Esophagus (tissue), 2 donors: ENCODE measurements at regions not wholly inside any gene's neighbourhood (a gene's known extent, or its start where the extent isn't known, plus 50 kb on each side); places are given as distances from the start of the nearest gene placed in this dataset.
A peak's percentile ranks its signal among the peaks of the same experiment; 100 is the strongest.

Experiments used
- H3K27ac ChIP-seq, 2 donors: one replicate each; pipeline ENCODE4 v1.5.1; 2013; ENCODE audit warnings: low read depth in 2 of 2, mild to moderate bottlenecking in 2 of 2, inconsistent platforms in 1 of 2, low read length in 1 of 2, moderate library complexity in 1 of 2
- H3K27me3 ChIP-seq, 2 donors: one replicate each; pipeline ENCODE4 v1.6.1; 2013; ENCODE audit warnings: low read length in 2 of 2, control low read depth in 1 of 2, mild to moderate bottlenecking in 1 of 2; ENCODE audit not compliant: insufficient read depth in 2 of 2, control insufficient read depth in 1 of 2
- H3K36me3 ChIP-seq, 2 donors: one replicate each; pipeline ENCODE4 v1.6.1; 2013; ENCODE audit warnings: low read length in 1 of 2; ENCODE audit not compliant: control insufficient read depth in 2 of 2, insufficient read depth in 2 of 2
- H3K4me1 ChIP-seq, 2 donors: one replicate each; pipeline ENCODE4 v1.6.1; 2013; ENCODE audit warnings: low read length in 1 of 2; ENCODE audit not compliant: control insufficient read depth in 2 of 2, insufficient read depth in 2 of 2
- H3K4me3 ChIP-seq, 2 donors: one replicate each; pipeline ENCODE4 v1.5.1; 2013; ENCODE audit warnings: low read length in 2 of 2, mild to moderate bottlenecking in 2 of 2, low read depth in 1 of 2, moderate library complexity in 1 of 2
- H3K9me3 ChIP-seq, 2 donors: one replicate each; pipeline ENCODE4 v1.6.1; 2013; ENCODE audit warnings: mild to moderate bottlenecking in 2 of 2, low read depth in 1 of 2, low read length in 1 of 2, moderate library complexity in 1 of 2; ENCODE audit not compliant: control insufficient read depth in 2 of 2, insufficient read depth in 1 of 2
- WGBS, 2 donors: extraction: QIAGEN DNeasy Blood & Tissue Kit; methylation state at CpG; one replicate each; pipeline ENCODE4 v1.1.7; 2013; 5-methylcytosine and 5-hydroxymethylcytosine counted together
- donor health status: healthy with polysubstance abuse.
- donor health status: Bipolar disorder and iron deficiency.

DNA sequence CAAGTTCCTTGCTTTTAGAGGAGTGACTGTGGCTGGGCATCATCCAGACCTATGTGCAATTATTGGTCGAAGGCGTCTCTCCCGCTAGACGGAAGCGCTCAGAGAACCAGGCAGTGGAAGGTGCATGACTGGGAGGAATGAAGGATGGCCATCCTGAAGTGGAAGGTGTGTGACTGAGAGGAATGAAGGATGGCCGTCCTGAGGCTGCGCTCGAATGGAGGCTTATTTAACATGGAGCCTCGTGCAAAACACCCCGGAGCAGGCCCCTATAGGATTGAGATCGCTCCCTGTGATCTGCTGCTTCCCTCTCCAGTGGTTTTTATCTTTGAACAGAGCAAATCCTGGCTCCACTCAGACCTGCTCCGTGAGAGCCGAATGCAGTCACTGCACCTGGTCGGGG lies 140.2 kb upstream of the ID2 start:
- no peaks in the 10 kb centered on the region for H3K36me3 ChIP-seq
- no peak overlapping the region for H3K4me3 ChIP-seq
- H3K27me3 ChIP-seq, result no peaks in the 10 kb centered on the region
- peaks cover 5 to 21% of the 10 kb centered on the region in 2 donors for H3K4me1 ChIP-seq
- no peak overlapping the region for H3K27ac ChIP-seq
- 94 to 96% methylated on average over 14 of the region's 14 CpGs for WGBS, 2 donors
- H3K9me3 ChIP-seq, result no peaks in the 10 kb centered on the region

GRCh38 chr2:8542381-8543059 lies 139.3 kb upstream of the ID2 start:
- no peaks in the 10 kb centered on the region for H3K27me3 ChIP-seq
- H3K4me1 ChIP-seq, result peaks cover 5 to 19% of the 10 kb centered on the region in 2 donors
- H3K9me3 ChIP-seq, result no peaks in the 10 kb centered on the region
- no peak overlapping the region for H3K4me3 ChIP-seq
- WGBS, 2 donors, result 88 to 89% methylated on average over 5 of the region's 5 CpGs
- no peaks in the 10 kb centered on the region for H3K36me3 ChIP-seq
- H3K27ac ChIP-seq, result peak overlapping the region in 1 of 2 donors; percentile 20

DNA sequence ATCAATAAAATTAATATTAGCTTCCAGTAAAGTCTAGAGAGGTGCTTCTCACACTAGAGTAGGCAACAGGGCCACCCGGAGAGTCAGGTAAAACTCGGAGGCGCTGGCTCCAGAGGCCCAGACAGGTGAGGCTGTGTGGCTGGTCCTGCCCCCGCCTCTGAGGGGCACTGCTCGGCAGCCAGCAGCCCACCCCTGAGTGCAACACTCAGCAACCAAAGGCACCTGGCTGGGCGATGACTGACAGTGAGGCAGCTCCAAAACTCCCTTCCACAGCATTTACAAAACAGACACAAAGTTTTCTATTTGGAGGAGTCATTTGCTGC lies 138.8 kb upstream of the ID2 start:
- Histone ChIP-seq H3K27ac (peak overlapping the region; percentile 20 to 33), H3K27me3 (no peaks in the 10 kb centered on the region), H3K9me3 (no peaks in the 10 kb centered on the region), H3K36me3 (no peaks in the 10 kb centered on the region), H3K4me3 (no peak overlapping the region), H3K4me1 (peaks cover 5 to 16% of the 10 kb centered on the region in 2 donors)
- WGBS, 2 donors, result 83 to 88% methylated on average over 6 of the region's 6 CpGs

GRCh38 chr2:8543383-8544170 lies 138.3 kb upstream of the ID2 start:
- 64 to 65% methylated on average over 29 of the region's 29 CpGs for WGBS, 2 donors
- Histone ChIP-seq H3K27ac (peak overlapping the region; percentile 33 to 70), H3K4me1 (peaks cover 5 to 15% of the 10 kb centered on the region in 2 donors)

DNA sequence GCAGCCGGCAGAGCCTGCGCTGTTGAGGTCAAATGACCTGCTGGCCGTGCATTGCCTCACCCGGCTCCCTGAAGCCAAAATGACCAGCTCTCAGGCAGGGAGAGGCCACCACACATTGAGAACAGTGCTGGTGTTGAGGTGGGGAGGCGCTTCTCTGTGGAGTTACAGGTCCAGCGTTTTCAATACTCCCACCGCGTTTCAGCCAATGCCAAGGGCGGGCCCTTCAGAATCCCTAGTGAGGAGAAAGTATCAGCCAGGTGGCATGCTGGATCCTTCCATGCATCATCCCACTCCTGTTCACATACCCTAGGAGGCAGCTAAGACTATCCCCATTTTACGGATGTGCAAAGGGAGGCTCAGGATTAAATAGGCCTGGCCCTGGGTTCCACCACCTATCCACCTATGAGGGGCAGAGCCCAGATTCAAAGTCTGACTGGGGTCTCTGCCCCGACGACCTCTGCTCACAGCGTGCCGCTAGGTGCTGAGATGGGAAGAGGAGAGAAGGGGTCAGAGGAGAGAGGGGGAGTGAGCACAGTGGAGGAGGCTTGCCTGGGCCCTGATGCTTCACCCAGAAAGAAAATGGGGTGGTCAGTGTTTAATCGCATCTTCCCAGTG lies 137.6 kb upstream of the ID2 start:
- Histone ChIP-seq H3K9me3 (no peaks in the 10 kb centered on the region), H3K4me1 (peaks cover 5 to 8% of the 10 kb centered on the region in 2 donors), H3K36me3 (no peaks in the 10 kb centered on the region), H3K27ac (peak overlapping the region; percentile 33 to 70), H3K4me3 (no peak overlapping the region), H3K27me3 (no peaks in the 10 kb centered on the region)
- WGBS, 2 donors, result 83 to 84% methylated on average over 15 of the region's 15 CpGs

More at GRCh38 chr2:8543383-8544170, 138.3 kb upstream of the ID2 start:
- Histone ChIP-seq H3K27me3 (no peaks in the 10 kb centered on the region), H3K36me3 (no peaks in the 10 kb centered on the region), H3K9me3 (no peaks in the 10 kb centered on the region), H3K4me3 (no peak overlapping the region)

DNA sequence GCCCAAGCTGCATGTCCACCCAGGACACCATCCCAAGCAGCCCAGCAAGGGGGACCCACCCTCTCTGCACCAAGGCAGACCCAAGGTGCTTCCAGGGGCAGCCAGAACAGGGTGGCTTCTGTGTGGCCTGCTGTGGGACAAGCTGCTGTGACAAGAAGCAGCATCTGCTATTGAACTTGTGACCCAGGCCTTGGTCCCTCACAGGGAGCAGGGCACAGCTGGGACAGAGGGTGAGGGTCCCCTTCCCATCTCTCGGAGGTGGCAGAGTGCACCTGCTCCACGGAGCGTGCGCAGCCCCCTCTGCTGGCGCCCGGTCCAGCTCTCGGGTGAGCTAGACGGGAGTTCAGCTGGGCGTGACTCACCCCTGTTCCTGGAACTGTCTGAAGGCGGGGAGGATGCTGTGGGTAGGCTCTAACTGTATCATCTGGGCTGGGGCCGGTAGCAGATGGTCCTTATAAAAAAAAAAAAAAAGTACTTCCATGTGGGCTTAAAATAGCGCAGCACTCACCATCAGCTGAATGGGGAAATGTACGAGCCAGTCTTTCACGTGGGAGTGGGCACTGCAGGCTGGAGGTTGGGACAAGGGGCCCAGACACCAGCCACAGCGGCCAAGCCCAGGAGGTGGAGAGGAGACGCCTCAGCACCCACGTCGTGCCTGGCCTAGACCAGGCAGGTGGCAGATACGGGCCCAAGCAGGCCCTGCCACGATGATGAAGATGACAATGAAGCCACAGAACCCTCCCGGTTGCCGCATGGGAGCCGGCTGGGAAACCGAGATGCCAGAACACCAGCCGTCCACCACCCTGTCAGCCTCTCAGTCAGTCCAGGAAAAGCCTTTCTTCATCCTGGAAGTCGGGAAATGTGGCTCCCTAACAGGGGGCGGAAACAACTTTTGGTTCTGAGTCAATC lies 136.8 kb upstream of the ID2 start:
- H3K27ac ChIP-seq, result peak overlapping the region; percentile 1 to 70
- 52 to 60% methylated on average over 27 of the region's 27 CpGs for WGBS, 2 donors
- peaks cover 3 to 4% of the 10 kb centered on the region in 2 donors for H3K4me1 ChIP-seq
- H3K9me3 ChIP-seq, result no peaks in the 10 kb centered on the region
- no peaks in the 10 kb centered on the region for H3K36me3 ChIP-seq
- no peaks in the 10 kb centered on the region for H3K27me3 ChIP-seq
- H3K4me3 ChIP-seq, result no peak overlapping the region

GRCh38 chr2:8545695-8546611 lies 135.9 kb upstream of the ID2 start:
- H3K27me3 ChIP-seq, result no peaks in the 10 kb centered on the region
- H3K27ac ChIP-seq, result no peak overlapping the region
- H3K36me3 ChIP-seq, result no peaks in the 10 kb centered on the region
- no peak overlapping the region for H3K4me3 ChIP-seq
- WGBS, 2 donors, result 89 to 91% methylated on average over 29 to 30 of the region's 30 CpGs
- H3K4me1 ChIP-seq, result peaks cover 0 to 3% of the 10 kb centered on the region in 2 donors
- no peaks in the 10 kb centered on the region for H3K9me3 ChIP-seq

DNA sequence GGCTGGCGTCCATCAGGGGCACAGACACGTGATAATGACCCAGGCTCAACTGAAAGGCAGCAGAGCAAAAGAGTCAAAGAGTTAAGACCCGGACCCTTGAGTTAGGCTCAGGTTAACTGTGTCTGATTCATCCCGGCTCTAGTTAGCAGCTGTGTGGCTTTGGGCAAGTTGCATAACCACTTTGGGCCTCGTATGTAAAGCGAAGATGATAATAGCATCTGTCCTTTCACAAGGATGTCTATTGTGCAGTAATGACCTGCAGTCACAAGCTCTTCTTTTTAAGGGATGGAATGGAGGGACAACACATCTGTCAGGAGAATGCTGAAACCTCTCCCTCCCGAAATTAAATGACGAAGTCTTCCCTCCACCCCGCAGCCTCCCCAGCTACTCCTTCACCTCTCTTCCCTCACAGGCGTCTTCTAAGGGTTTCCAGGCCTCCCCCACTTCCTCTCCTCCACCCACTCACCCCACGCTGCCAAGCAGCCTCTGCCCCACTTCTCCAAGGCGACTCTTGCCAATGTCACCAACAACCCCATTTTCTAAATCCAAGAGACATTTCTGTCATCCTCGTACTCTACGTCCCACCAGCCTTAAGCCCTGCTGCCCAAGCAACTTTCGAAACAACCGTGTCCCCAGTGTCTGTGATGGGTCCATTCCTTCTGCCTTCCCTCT lies 135.1 kb upstream of the ID2 start:
- 78 to 80% methylated on average over 16 of the region's 16 CpGs for WGBS, 2 donors
- no peaks in the 10 kb centered on the region for H3K36me3 ChIP-seq

More for the DNA sequence above, 135.1 kb upstream of the ID2 start:
- Histone ChIP-seq H3K4me1 (peaks cover 0 to 3% of the 10 kb centered on the region in 2 donors), H3K4me3 (no peak overlapping the region), H3K27ac (no peak overlapping the region), H3K27me3 (no peaks in the 10 kb centered on the region), H3K9me3 (no peaks in the 10 kb centered on the region)
